ENCODE measurements at regions not wholly inside any gene's neighbourhood (a gene's known extent, or its start where the extent isn't known, plus 50 kb on each side); places are given as distances from the start of the nearest gene placed in this dataset.

- TF ChIP-seq CTCF (conservative IDR thresholded peaks at IDR 0.05 in 1 of 2, IDR thresholded peaks at IDR 0.05 in 1 of 2; ENCODE audit: low read depth in 1 of 2, low read length in 2 of 2) (no peak), EZH2 (IDR thresholded peaks at IDR 0.05; ENCODE audit: low read length, missing control alignments) (no peak)
Observed at GRCh38 chr1:55904541-55904940, 674.8 kb downstream of the PLPP3 start.
